HPDE6-E6E7 (cell line): ENCODE measurements at regions not wholly inside any gene's neighbourhood (a gene's known extent, or its start where the extent isn't known, plus 50 kb on each side); places are given as distances from the start of the nearest gene placed in this dataset.
A peak's percentile ranks its signal among the peaks of the same experiment; 100 is the strongest.
"Not testable (repeated sequence)": the region's sequence is repeated elsewhere in the genome, so short reads cannot be mapped to it uniquely, and the experiment has no call there.

ENCODE experiments used
- DNase-seq: peaks from one replicate; pipeline ENCODE4 v3.0.0; 2011; ENCODE audit warnings: missing footprints; ENCODE audit errors: extremely low spot score

DNA sequence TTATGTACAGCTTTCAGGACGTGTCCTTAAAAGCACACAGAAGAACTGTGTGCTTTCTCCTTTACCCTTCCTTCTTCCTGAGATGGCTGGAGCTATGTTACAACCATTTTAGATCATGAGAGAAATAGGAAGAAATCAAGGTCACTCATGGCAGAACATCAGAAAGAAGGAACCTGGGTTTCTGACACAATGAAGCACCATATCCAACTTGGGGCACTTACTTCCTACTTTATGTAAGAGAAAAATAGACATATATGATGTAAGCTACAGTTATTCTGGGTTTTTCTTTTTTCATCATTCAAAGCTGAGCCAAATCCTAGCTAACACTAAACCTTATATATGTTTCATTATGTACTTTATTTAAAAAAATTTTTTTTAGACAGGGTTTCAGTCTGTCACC lies 79.5 kb downstream of the FAM161A start:
- DNase-seq, result no peak

DNA sequence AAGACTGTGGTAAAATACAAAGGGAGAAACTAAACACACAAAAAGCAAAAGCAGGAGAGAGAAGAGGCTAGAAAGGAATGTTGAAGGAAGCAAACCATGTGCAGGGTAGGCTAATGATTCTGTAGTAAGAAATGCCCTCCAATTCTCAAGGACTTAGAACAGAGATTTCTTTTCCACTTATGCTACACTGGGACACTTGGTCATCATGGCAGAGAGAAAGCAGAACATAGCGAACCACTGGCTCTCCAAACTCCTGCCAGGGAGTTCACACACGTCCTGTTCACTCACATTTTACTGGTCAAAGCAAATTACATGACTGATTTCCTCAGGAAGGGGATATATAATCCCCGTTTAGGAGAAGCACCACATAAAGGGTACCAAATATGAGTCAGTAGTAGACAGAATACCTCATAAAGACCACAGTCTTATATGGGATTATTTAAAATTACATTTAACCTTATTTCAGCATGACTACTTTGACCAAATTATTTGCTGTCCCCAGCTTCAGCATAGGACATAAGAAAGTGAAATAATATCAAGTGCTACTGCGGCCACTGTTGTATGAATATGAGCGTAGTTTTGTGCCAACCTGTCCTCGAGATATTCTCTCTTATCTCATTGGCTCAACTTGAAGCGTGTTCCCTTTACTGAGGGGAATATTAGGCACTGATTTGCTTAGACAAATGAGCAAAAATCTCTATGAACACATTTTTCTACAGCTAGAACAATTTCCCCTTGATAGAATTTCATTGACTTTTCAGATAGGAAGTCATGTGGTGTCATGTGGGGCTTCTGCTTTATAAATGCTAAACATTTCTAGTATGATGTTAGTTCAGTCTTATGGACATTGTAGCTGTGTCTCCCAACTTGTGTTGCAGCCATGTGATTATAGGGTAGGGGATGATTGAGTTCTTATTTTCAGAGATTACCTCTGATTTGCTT lies 81.7 kb downstream of the FAM161A start:
- no peak for DNase-seq

DNA sequence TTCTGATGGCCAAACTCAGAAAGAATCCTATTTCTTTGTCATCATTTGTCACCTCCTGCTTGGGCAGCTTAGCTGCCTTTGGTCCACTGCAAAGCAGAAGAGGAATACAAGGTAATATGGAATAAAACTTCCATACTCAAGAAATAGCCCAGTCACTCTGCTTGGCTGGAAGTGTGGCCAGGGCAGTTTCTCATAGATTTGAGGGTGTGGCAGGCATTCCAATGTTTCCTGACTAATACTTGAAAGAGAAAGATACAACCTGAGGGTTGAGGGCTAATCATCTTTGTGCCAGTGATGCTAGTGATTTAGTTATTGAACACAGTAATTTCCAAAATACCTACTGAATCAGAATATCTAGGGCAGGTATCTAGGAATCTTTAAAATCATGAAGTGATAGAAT lies 83.1 kb downstream of the FAM161A start:
- DNase-seq, result peak; percentile 64

DNA sequence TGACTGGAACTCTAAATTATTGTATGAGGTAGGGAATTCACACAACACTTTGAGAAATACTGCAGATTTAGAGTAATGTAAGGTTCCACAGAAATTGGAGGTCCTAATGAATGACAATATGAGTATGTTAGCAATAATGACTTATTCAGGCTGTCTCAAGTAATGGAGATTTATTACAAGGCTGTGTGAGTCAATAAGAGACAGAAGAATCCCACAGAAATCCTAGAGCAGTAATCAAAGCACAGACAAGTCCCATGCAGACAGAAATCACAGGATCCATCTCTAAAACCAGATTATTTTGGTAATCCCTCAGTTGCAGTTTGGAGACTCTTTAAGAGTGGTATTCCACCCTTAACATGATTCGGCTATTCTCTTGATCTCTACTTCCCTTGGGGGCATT lies 83.6 kb downstream of the FAM161A start:
- no peak for DNase-seq

DNA sequence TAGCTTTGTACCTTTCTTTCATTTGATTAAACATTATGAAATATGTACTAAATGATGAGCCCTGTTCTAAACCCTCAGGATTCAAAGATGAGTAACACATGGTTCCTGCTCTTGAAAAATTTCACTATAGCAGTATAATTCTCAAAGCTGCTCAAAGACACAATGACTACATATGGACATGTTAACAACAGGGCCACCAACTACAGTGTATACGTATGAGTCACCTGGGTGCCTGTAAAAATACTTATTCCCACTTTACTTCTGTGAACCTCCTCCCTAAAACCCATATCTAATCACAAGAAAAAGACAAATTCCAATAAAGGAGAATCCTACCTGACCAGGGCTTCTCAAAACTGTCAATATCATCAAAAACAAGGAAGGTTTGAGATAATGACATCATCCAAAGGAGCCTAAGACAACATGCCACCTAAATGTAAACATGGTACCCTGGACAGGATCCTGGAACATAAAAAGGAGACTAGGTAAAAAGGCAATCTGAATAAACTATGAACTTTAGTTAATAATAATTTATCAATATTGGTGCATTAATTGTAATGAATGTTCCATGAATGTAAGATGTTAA lies 84.7 kb downstream of the FAM161A start:
- DNase-seq, result no peak

DNA sequence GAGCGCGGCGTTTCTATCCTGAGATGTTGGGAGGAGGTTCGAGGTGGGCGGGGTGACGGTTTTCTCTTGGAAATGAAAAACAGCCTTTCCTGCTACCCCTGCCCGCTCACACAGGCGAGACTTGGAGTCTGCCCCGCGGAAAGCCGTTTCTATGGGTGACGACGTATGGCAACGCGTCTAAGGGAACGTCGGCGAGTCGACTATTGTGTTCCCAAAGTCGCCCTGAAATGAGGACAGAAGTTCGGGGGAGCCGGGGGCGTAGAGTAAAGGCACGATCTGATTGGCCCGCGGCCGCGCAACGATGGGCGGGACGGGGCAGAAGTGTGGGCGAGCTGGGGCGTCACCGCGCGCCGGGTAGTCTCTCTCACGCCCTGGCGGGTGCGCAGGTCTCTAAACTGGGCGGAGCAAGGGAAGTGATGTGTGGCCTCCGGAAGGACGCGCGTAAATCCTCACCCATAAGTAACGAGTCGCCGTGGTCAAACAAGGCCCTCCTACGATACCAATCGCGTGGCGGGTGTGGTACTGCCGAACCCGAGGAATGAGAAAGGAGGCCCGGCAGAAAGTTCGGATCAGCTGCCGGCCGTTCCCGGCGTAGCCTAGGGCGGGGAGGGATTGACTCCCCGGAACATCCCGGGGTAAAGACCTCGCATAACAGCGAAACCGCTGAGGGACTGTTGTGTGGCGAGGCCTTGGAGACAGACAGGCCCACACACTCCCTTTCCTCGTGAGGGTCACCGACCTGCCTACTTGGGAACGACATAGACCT lies 89.6 kb downstream of the FAM161A start:
- DNase-seq, result peak; percentile 87

DNA sequence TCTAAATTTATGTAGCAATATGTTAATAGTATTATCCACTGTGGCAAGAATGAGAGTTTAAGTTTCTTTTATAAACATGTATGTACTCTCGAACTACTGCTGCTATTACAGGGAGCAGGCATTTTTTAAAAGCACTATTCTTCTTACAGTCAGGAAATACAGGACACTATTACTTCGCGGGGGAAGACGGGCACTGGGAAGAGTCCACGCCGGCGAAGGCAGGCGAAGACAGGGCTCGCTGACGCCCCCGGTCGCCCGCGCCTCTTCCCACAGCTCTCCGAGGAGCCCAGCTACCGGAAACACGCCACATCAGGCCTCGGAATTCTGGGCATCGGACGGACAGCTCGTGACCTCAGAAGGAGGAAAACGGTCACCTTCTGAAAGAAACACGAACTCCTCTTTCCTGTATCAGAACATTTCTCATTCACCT lies 90.2 kb downstream of the FAM161A start:
- peak; percentile 37 for DNase-seq

DNA sequence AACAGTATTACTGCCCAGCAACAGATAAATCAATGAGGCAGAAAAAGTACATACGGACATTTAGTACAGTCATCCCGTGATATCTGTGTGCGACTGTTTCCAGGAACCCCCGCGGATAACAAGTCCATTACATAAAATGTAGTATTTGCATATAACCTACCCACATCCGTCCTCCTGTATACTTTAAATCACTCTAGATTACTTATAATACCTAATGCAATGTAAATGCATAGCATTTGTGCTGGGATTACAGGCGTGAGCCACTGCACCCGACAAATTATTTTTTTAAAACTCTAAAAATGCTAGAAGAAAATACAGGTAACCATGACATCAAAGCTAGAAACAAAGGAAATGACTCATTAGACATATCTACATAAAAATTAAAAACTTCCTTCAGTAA lies 91.6 kb downstream of the FAM161A start:
- DNase-seq, result no peak

DNA sequence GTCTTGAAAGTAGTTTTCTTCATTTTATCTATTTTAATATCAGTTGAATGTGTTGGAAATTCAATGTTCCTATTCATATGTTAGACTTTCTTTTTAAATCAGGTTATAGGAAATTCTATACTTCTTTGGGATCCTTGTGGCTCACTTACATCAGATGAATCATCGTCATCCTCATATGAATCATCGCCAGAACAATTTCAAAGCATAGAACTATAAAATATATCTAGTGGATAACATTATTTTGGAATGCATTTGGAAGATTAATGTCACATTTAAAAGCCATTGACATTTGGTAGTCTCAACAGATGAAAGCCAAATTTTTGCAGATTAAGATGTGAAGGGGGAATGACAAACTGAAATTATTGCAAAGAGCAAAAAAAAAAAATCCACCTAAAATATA lies 94.1 kb downstream of the FAM161A start:
- DNase-seq, result peak; percentile 37

DNA sequence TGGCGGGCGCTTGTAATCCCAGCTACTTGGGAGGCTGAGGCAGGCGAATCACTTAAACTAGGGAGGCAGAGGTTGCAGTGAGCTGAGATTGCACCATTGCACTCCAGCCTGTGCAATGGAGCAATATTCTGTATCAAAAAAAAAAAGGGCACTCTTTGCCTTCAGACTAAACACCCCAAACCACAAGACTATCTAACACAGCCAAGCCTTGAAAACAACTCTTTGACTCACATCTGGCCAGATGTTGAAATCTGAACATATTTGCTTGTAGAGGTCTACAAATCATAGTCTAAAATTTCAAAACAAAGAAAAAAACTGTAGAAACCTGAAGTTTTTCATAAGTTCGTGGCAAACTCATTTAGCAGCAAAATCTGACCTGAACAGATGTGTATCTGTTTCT lies 94.9 kb downstream of the FAM161A start:
- no peak for DNase-seq

DNA sequence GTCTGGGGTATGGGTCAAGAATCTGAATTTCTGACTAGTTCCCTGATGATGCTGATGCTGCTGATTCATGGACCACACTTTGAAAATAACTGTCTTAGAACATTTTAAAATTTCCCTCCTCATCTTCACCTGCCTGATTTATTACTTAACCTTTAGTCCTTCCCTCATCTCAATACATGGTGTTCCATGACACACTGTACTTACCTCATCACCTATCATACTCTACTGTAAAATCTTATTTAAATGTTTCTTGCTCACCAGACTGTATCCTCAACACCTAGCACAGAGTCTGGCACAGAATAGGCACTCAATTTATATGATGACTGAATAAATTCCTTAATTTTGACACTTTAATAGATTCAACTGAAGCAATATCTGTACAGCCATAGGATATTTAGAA lies 95.7 kb downstream of the FAM161A start:
- no peak for DNase-seq

DNA sequence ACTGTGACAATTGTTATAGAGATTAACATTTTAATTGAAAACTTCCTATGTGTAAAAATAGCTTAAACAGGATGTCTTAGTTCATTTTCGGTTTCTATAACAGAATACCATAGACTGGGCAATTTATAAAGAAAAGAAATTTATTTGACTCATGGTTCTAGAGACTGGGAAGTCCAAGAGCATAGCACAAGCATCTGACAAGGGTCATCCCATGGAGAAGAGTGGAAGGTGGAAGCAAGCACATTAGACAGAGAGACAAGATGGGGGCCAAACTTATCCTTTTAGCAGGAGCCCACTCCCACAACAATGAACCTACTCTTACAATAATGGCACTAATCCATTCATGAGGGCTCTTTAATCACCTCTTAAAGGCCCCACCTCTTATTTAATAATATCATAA lies 100.3 kb downstream of the FAM161A start:
- no peak for DNase-seq

DNA sequence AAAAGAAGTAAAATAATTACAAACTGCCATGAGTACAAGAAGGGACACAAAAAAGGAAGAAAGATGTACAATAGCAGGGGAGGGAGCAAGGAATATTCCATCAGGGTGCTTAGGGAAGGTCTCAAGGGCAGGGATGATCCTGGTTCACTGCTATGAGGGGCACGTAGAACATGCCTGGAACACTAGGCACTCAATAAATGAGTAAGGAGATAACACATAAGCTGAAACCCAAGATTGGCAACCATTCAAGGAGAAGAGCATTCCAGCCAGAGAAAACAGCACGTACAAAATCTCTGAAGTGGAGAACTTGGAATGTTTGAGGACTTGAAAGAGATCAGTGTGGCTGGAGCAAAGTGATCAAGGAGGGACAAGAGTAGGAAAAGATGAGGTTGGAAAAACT lies 103.2 kb downstream of the FAM161A start:
- DNase-seq, result no peak

DNA sequence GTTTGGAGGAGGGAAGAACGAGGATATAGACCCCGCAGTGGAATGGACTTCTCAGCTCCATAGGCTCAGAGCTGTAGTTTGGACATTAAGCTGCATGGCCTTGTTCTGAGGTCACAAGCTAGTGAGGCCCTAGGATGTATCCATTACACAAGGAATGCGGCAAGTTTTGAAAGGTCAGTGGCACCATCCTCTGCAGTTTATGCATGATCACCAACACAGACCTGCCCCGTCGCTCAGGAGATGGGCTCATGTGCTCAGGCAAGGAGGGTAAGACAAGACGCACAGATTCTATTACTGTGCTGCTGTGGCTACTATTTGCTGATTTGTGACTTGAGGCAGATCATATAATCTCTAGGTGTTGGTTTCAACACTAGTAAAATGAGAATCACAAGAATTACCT lies 110.9 kb downstream of the FAM161A start:
- no peak for DNase-seq

DNA sequence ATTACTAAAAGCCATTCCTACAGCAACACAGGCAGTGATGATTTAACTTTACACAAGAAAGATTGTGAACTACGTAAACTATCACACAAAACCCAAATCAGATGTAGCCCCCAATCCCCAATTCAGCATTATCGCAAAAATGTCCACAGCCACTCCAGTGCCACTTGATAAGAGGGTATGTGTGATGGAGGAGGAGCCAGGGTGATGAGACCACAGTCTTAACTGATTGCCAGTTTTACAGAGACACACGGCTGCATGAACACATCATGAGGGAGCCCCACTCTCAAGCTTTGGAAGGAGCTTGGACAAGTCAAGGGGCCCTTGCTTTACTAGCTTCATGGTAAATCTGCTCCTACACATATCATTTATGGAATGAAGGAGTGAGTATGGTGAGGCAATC lies 116.0 kb downstream of the FAM161A start:
- no peak for DNase-seq

DNA sequence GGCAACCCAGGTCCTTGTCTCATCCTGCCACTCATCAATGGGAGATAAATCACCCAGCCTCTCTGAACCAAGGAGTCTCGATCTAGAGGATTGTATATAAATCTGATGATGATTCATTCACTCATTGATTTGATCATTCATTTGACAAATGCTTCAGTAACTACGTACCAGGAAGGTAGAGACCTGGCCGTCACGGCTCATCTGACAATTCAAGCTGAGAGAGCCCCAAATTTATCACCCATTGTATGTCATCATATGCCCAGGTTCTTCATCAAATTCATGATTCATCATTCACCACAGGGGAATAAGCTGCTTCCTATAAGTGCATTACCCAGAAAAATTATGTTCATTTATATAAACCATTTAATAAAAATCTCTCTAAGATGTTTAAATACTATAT lies 116.9 kb downstream of the FAM161A start:
- DNase-seq, result no peak

DNA sequence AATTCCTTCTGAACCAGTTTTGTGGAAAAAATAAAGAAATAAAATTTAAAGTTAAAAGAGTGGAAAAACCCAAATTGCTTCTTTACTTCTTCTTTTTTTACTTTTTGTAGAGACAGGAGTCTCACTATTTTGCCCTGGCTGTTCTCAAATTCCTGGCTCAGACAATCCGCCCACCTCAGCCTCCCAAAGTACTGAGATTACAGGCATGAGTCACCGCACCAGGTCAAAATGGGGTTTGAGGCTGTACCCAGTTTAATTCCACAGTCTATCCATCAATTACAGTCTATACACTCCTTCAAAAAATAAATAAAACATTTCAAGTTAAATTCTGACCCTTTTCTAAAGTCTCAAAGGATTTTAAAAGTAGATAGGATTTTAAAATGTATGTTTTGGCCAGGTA lies 120.3 kb downstream of the FAM161A start:
- DNase-seq, result no peak

DNA sequence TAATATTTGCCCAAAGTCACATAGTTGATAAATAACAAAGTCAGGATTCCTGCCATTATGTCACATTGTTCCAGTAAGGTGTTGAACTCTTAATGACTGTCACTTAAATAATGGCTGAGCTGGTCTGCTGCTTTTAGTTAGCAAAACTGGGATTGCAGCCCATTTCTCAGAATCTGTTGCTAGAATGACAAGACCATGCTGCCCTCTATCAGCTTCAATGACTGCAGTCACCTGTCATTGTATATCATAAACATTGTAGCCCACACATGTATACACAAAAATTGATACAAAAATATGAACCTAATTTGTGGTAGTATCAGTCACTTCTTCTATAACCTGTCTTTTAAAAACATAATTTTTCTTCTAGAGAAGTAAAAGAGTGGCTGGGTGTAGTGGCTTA lies 121.1 kb downstream of the FAM161A start:
- no peak for DNase-seq

DNA sequence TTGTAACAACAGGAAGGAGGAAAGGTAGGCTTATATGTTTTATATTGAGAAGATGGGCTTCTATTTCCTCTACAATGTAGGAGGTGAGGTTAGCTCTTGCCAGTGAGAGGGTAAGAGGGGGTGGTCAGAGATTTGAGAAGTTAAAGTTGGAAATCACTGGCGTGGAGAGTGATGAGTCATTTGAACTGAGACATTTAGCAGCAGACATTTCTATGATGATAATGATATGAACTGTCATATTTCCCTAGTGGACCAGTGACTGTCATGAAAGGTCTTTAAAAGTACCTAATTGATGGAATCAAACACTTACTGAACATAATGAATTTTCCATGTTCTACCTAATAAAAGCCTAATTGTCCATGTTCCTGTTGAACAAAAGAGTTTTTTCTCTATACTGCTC lies 126.1 kb downstream of the FAM161A start:
- DNase-seq, result no peak

DNA sequence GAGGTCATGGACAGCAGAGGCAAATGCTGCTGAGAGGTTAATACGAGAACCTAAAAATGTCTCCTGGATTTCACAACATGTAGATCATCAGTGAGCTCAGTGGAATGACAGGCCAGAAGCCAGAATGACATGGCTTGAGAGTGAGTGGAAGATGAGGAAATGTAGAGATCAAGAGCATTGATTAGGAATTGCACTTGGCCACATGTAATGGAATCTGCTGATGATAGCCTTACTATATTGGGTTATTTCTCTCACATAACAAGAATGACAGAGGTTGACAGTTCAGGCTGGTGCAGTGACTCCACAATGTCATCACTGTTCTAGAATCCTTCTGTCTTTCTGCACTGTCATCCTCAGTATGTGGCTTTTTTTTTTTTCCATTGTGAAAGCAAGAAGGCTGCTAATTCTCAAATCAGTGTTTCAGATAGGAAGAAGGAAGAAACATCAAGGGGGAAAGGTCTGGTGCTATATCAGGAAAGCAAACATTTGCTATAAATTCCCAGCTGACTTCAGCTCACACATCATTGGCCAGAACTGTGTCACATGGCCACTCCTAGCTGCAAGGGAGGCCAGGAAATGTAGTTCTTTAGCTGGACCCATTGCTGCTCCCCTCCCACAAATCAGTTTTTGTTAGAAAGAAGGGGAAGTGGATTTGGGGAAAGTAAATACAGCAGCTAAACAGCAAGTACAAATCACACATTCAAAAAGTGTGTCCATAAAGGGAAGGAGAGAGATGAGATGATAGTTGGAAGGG lies 127.2 kb downstream of the FAM161A start:
- DNase-seq, result no peak

DNA sequence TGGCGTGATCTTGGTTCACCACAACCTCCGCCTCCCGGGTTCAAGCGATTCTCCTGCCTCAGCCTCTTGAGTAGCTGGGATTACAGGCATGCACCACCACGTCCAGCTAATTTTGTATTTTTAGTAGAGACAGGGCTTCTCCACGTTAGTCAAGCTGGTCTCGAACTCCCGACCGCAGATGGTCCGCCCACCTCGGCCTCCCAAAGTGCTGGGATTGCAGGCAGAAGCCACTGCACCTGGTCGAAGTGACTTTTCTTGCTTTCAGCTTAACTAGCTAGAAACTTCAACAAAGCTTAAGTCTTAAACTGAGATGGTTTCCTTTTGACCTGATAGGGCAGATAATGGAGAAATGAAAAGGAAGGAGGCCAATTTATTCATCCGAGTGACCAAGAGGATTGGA lies 130.5 kb downstream of the FAM161A start:
- not testable (repeated sequence) for DNase-seq

DNA sequence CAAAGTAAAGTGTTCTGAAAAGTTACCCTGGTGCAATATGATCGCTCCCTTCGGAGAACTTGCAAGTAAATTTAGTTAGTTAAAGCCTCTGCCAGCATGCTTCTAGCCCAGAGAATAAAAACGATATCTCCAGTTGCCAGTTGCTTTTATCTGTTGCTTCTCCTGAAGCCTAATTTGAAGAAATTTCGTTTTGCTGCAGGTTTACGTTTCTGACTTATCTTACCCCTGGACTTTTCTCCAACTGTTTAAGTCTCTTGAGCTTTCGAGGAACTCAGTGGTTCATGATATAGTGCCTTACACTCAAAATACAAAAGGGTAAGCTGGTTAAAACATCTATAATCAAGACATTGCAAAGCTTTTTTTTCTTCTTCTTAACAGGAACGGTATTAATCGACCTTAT lies 131.1 kb downstream of the FAM161A start:
- no peak for DNase-seq
